ENCODE measurements at regions not wholly inside any gene's neighbourhood (a gene's known extent, or its start where the extent isn't known, plus 50 kb on each side); places are given as distances from the start of the nearest gene placed in this dataset.

DNA sequence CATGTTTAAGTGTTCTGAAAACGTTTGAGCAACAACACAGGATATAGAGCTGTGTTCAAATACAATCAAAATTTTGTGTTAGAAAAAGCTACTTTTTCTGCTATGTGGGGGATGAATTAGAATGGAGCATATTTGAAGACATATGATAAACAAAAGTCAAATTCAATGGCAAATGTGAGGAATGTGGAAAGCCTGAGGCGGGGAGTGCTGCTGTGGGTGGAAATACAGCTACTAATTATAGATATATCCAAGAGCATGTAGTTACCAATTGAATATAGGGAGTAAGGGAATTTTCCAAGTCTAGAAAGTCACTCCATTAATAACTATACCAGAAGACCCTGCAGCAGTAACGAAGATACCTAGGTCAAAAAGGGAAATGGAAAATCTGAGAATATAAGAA lies 2370.4 kb upstream of the TENM3 start:
- TF ChIP-seq POLR2A (IDR thresholded peaks at IDR 0.05) = no peak
- TF ChIP-seq CTCF (IDR thresholded peaks at IDR 0.05) = no peak
- TF ChIP-seq POLR2AphosphoS5 (IDR thresholded peaks at IDR 0.05; ENCODE audit: insufficient read depth in 1 of 2, low read depth in 1 of 2) = no peak

Data from vagina (tissue), 2 donors.